Effector memory CD8-positive, alpha-beta T cell (primary cell): ENCODE measurements at regions not wholly inside any gene's neighbourhood (a gene's known extent, or its start where the extent isn't known, plus 50 kb on each side); places are given as distances from the start of the nearest gene placed in this dataset.
"Not testable (repeated sequence)": the region's sequence is repeated elsewhere in the genome, so short reads cannot be mapped to it uniquely, and the experiment has no call there.

Experiments used
- ATAC-seq: fragments of 150-1000 bp; cut with Tn5 transposase; replicated peaks from 2 replicates; pipeline ENCODE4 v1.10.0; 2021; ENCODE audit warnings: mild to moderate bottlenecking, moderate library complexity
- DNase-seq, 3 experiments: peaks; one replicate each; pipeline ENCODE4 v3.0.0; 2021
- H3K27ac Mint-ChIP-seq, 2 donors: one replicate each; pipeline ENCODE4 v1.8.0; 2022; ENCODE audit warnings: mild to moderate bottlenecking in 2 of 2, mixed read lengths in 2 of 2, moderate library complexity in 2 of 2
- H3K27me3 Mint-ChIP-seq, 2 donors: one replicate each; pipeline ENCODE4 v1.8.0; 2022; ENCODE audit warnings: mixed read lengths in 2 of 2
- H3K36me3 Mint-ChIP-seq: one replicate; pipeline ENCODE4 v1.8.0; 2022; ENCODE audit warnings: mild to moderate bottlenecking, moderate library complexity, mixed read lengths; ENCODE audit not compliant: insufficient read depth
- H3K4me1 Mint-ChIP-seq, 2 donors: one replicate each; pipeline ENCODE4 v1.8.0; 2022; ENCODE audit warnings: low read depth in 2 of 2, mixed read lengths in 2 of 2
- H3K4me3 Mint-ChIP-seq, 2 donors: one replicate each; pipeline ENCODE4 v1.8.0; 2022; ENCODE audit warnings: mild to moderate bottlenecking in 2 of 2, mixed read lengths in 2 of 2, moderate library complexity in 2 of 2
- H3K9me3 Mint-ChIP-seq, 2 donors: one replicate each; pipeline ENCODE4 v1.8.0; 2022; ENCODE audit warnings: mixed read lengths in 2 of 2

GRCh38 chr6:6434723-6435122 lies 114.3 kb upstream of the F13A1 start:
- H3K27ac Mint-ChIP-seq, result no peak overlapping the region
- peaks cover 15 to 21% of the 10 kb centered on the region in 2 donors for H3K27me3 Mint-ChIP-seq
- H3K4me3 Mint-ChIP-seq, result no peak overlapping the region
- ATAC-seq (no peak), DNase-seq (no peak)
- H3K9me3 Mint-ChIP-seq, result no peaks in the 10 kb centered on the region
- no peaks in the 10 kb centered on the region for H3K36me3 Mint-ChIP-seq
- no peaks in the 10 kb centered on the region for H3K4me1 Mint-ChIP-seq

- H3K27me3 Mint-ChIP-seq, result peaks cover 15 to 27% of the 10 kb centered on the region in 2 donors
- no peak for DNase-seq
- H3K9me3 Mint-ChIP-seq, result no peaks in the 10 kb centered on the region
- no peaks in the 10 kb centered on the region for H3K36me3 Mint-ChIP-seq
- no peak overlapping the region for H3K27ac Mint-ChIP-seq
- no peaks in the 10 kb centered on the region for H3K4me1 Mint-ChIP-seq
- no peak for ATAC-seq
- no peak overlapping the region for H3K4me3 Mint-ChIP-seq
Measured at GRCh38 chr6:6436366-6436765, 115.9 kb upstream of the F13A1 start.

- ATAC-seq (no peak), DNase-seq (no peak)
- H3K4me1 Mint-ChIP-seq, result no peaks in the 10 kb centered on the region
- no peak overlapping the region for H3K4me3 Mint-ChIP-seq
- H3K27ac Mint-ChIP-seq, result no peak overlapping the region
- H3K9me3 Mint-ChIP-seq, result peaks cover 0 to under 1% of the 10 kb centered on the region in 2 donors
- peaks cover 15 to 27% of the 10 kb centered on the region in 2 donors for H3K27me3 Mint-ChIP-seq
- no peaks in the 10 kb centered on the region for H3K36me3 Mint-ChIP-seq
Measured at GRCh38 chr6:6436946-6437345, 116.5 kb upstream of the F13A1 start.

- Mint-ChIP-seq H3K36me3 (no peaks in the 10 kb centered on the region), H3K27ac (no peak overlapping the region), H3K4me3 (no peak overlapping the region), H3K9me3 (peaks cover 0 to 3% of the 10 kb centered on the region in 2 donors), H3K27me3 (peaks cover 15 to 27% of the 10 kb centered on the region in 2 donors), H3K4me1 (no peaks in the 10 kb centered on the region)
- DNase-seq (no peak), ATAC-seq (no peak)
Measured at GRCh38 chr6:6438286-6438685, 117.8 kb upstream of the F13A1 start.

GRCh38 chr6:6439778-6440177 lies 119.3 kb upstream of the F13A1 start:
- peaks cover 15 to 27% of the 10 kb centered on the region in 2 donors for H3K27me3 Mint-ChIP-seq
- H3K9me3 Mint-ChIP-seq, result peaks cover 0 to 3% of the 10 kb centered on the region in 2 donors
- H3K36me3 Mint-ChIP-seq, result no peaks in the 10 kb centered on the region
- DNase-seq (no peak), ATAC-seq (no peak)
- no peaks in the 10 kb centered on the region for H3K4me1 Mint-ChIP-seq
- no peak overlapping the region for H3K4me3 Mint-ChIP-seq
- no peak overlapping the region for H3K27ac Mint-ChIP-seq

GRCh38 chr6:6452002-6452401 lies 131.5 kb upstream of the F13A1 start:
- Mint-ChIP-seq H3K9me3 (no peaks in the 10 kb centered on the region), H3K36me3 (no peaks in the 10 kb centered on the region), H3K4me3 (no peak overlapping the region), H3K27ac (no peak overlapping the region), H3K4me1 (no peaks in the 10 kb centered on the region), H3K27me3 (peaks cover 15 to 43% of the 10 kb centered on the region in 2 donors)
- no peak for ATAC-seq
- DNase-seq, result no peak

GRCh38 chr6:6453186-6453585 lies 132.7 kb upstream of the F13A1 start:
- H3K27ac Mint-ChIP-seq, result no peak overlapping the region
- H3K27me3 Mint-ChIP-seq, result peaks cover 11 to 49% of the 10 kb centered on the region in 2 donors
- H3K4me1 Mint-ChIP-seq, result no peaks in the 10 kb centered on the region
- no peaks in the 10 kb centered on the region for H3K36me3 Mint-ChIP-seq
- no peaks in the 10 kb centered on the region for H3K9me3 Mint-ChIP-seq
- H3K4me3 Mint-ChIP-seq, result no peak overlapping the region
- DNase-seq, result no peak
- ATAC-seq, result no peak

GRCh38 chr6:6455272-6455671 lies 133.2 kb upstream of the LY86 start:
- H3K27me3 Mint-ChIP-seq, result peaks cover 21 to 63% of the 10 kb centered on the region in 2 donors
- H3K27ac Mint-ChIP-seq, result no peak overlapping the region

GRCh38 chr6:6458172-6458571 lies 130.3 kb upstream of the LY86 start:
- Mint-ChIP-seq H3K4me1 (no peaks in the 10 kb centered on the region), H3K4me3 (no peak overlapping the region), H3K36me3 (no peaks in the 10 kb centered on the region), H3K9me3 (peaks cover 0 to 3% of the 10 kb centered on the region in 2 donors), H3K27ac (no peak overlapping the region), H3K27me3 (peaks cover 25 to 64% of the 10 kb centered on the region in 2 donors)
- no peak for DNase-seq
- no peak for ATAC-seq

More at GRCh38 chr6:6455272-6455671, 133.2 kb upstream of the LY86 start:
- no peak overlapping the region for H3K4me3 Mint-ChIP-seq
- no peak for DNase-seq
- H3K4me1 Mint-ChIP-seq, result no peaks in the 10 kb centered on the region
- no peak for ATAC-seq
- no peaks in the 10 kb centered on the region for H3K36me3 Mint-ChIP-seq
- peaks cover 0 to 3% of the 10 kb centered on the region in 2 donors for H3K9me3 Mint-ChIP-seq

GRCh38 chr6:6459963-6460362 lies 128.6 kb upstream of the LY86 start:
- not testable (repeated sequence) for H3K4me1 Mint-ChIP-seq, H3K36me3 Mint-ChIP-seq, H3K4me3 Mint-ChIP-seq, H3K27ac Mint-ChIP-seq, H3K9me3 Mint-ChIP-seq, ATAC-seq, DNase-seq
- peaks cover 40 to 69% of the 10 kb centered on the region in 2 donors for H3K27me3 Mint-ChIP-seq

GRCh38 chr6:6460416-6460815 lies 128.1 kb upstream of the LY86 start:
- Mint-ChIP-seq H3K27me3 (peaks cover 39 to 69% of the 10 kb centered on the region in 2 donors), H3K4me3 (no peak overlapping the region), H3K27ac (no peak overlapping the region), H3K4me1 (no peaks in the 10 kb centered on the region), H3K9me3 (peaks cover 0 to 3% of the 10 kb centered on the region in 2 donors), H3K36me3 (peaks cover 3% of the 10 kb centered on the region)
- ATAC-seq, result no peak
- no peak for DNase-seq

GRCh38 chr6:6461138-6461537 lies 127.4 kb upstream of the LY86 start:
- peaks cover 44 to 71% of the 10 kb centered on the region in 2 donors for H3K27me3 Mint-ChIP-seq
- H3K27ac Mint-ChIP-seq, result no peak overlapping the region
- peaks cover 0 to 3% of the 10 kb centered on the region in 2 donors for H3K9me3 Mint-ChIP-seq
- peaks cover 3% of the 10 kb centered on the region for H3K36me3 Mint-ChIP-seq
- ATAC-seq, result no peak
- H3K4me1 Mint-ChIP-seq, result no peaks in the 10 kb centered on the region
- no peak overlapping the region for H3K4me3 Mint-ChIP-seq
- no peak for DNase-seq

- H3K4me3 Mint-ChIP-seq, result no peak overlapping the region
- DNase-seq (no peak), ATAC-seq (no peak)
- peaks cover 4 to 7% of the 10 kb centered on the region in 2 donors for H3K9me3 Mint-ChIP-seq
- peaks cover 39 to 70% of the 10 kb centered on the region in 2 donors for H3K27me3 Mint-ChIP-seq
- H3K27ac Mint-ChIP-seq, result no peak overlapping the region
- no peaks in the 10 kb centered on the region for H3K4me1 Mint-ChIP-seq
- H3K36me3 Mint-ChIP-seq, result peaks cover 6% of the 10 kb centered on the region
Measured at GRCh38 chr6:6466967-6467761, 121.4 kb upstream of the LY86 start.

GRCh38 chr6:6469074-6469473 lies 119.4 kb upstream of the LY86 start:
- DNase-seq, result no peak
- no peak for ATAC-seq
- Mint-ChIP-seq H3K9me3 (peaks cover 4 to 7% of the 10 kb centered on the region in 2 donors), H3K4me1 (no peaks in the 10 kb centered on the region), H3K27me3 (peaks cover 32 to 62% of the 10 kb centered on the region in 2 donors), H3K36me3 (peaks cover 3% of the 10 kb centered on the region), H3K4me3 (no peak overlapping the region), H3K27ac (no peak overlapping the region)
